PC-3 (cell line): ENCODE measurements at regions not wholly inside any gene's neighbourhood (a gene's known extent, or its start where the extent isn't known, plus 50 kb on each side); places are given as distances from the start of the nearest gene placed in this dataset.

Experiments
- ATAC-seq: fragments of 200-7000 bp; cut with Tn5 transposase; 2 replicates; pipeline ENCODE4 v1.9.1; 2020; ENCODE audit warnings: mild to moderate bottlenecking, moderate library complexity
- BruUV-seq: library from RNA; stranded (reverse); fragments of 400-500 nt; replicated peaks from 2 replicates; lab custom pipeline; 2021; lab: Mats Ljungman, UMichigan
- CTCF ChIA-PET: fragments of 300-600 bp; sonication (Branson Sonifier 250); formaldehyde crosslinking; loops from one replicate; lab custom pipeline; 2022; ENCODE audit warnings: antibody characterized with exemption; lab: Charles Lee
- POLR2A ChIA-PET: fragments of 300-600 bp; sonication (Branson Sonifier 250); formaldehyde crosslinking; loops from one replicate; lab custom pipeline; 2022; ENCODE audit warnings: antibody characterized with exemption; ENCODE audit not compliant: unreplicated experiment; lab: Charles Lee
- DNase-seq: peaks from one replicate; pipeline ENCODE4 v3.0.0-alpha.2; 2015
- H2AFZ ChIP-seq: fragments of 300-600 bp; sonication (generic); 2 replicates; pipeline ENCODE4 v1.6.0; 2016; ENCODE audit warnings: antibody characterized with exemption, low read length
- H3F3A ChIP-seq: fragments of 300-600 bp; sonication (generic); one replicate; pipeline ENCODE4 v1.6.0; 2017; ENCODE audit warnings: antibody characterized with exemption, low read length, control low read depth, mild to moderate bottlenecking; ENCODE audit not compliant: unreplicated experiment
- H3K27ac ChIP-seq: fragments of 300-600 bp; sonication (generic); 2 replicates; pipeline ENCODE4 v1.5.1; 2016; ENCODE audit warnings: mild to moderate bottlenecking, low read length
- H3K27me3 ChIP-seq: fragments of 300-600 bp; sonication (generic); 2 replicates; pipeline ENCODE4 v1.6.1; 2016; ENCODE audit warnings: low read length, mixed read lengths
- H3K36me3 ChIP-seq: fragments of 300-600 bp; sonication (generic); 2 replicates; pipeline ENCODE4 v1.6.1; 2016; ENCODE audit warnings: low read depth, mixed run types, low read length, mixed read lengths
- H3K4me1 ChIP-seq: fragments of 300-600 bp; sonication (generic); 2 replicates; pipeline ENCODE4 v1.5.1; 2016; ENCODE audit warnings: low read length; ENCODE audit not compliant: insufficient read depth
- H3K4me2 ChIP-seq: fragments of 300-600 bp; sonication (generic); 2 replicates; pipeline ENCODE4 v1.6.0; 2016; ENCODE audit warnings: low read length
- H3K4me3 ChIP-seq: fragments of 300-600 bp; sonication (generic); 2 replicates; pipeline ENCODE4 v1.5.1; 2016; ENCODE audit warnings: mild to moderate bottlenecking, low read length, mixed read lengths
- H3K79me2 ChIP-seq: fragments of 300-600 bp; sonication (generic); 2 replicates; pipeline ENCODE4 v1.6.1; 2017; ENCODE audit warnings: low read length, mixed read lengths
- H3K9ac ChIP-seq: fragments of 300-600 bp; sonication (generic); 2 replicates; pipeline ENCODE4 v1.6.0; 2016; ENCODE audit warnings: mild to moderate bottlenecking, low read length
- H3K9me2 ChIP-seq: fragments of 300-600 bp; sonication (generic); replicated peaks from 2 replicates; pipeline ENCODE4 v1.6.1; 2016; ENCODE audit warnings: mixed run types, low read length, mixed read lengths
- H3K9me3 ChIP-seq: fragments of 300-600 bp; sonication (generic); 2 replicates; pipeline ENCODE4 v1.6.1; 2016; ENCODE audit warnings: low read length, mixed read lengths
- H4K20me1 ChIP-seq: fragments of 300-600 bp; sonication (generic); 2 replicates; pipeline ENCODE4 v1.6.1; 2016; ENCODE audit warnings: low read length, mixed read lengths
- EZH2 ChIP-seq: fragments of 300-600 bp; sonication (generic); IDR thresholded peaks from one replicate; pipeline ENCODE4 v1.6.1; 2017; ENCODE audit warnings: antibody characterized with exemption, mild to moderate bottlenecking, low read length; ENCODE audit not compliant: unreplicated experiment
- EZH2phosphoT487 ChIP-seq: fragments of 300-600 bp; sonication (generic); IDR thresholded peaks from 2 replicates; pipeline ENCODE4 v1.6.1; 2018; ENCODE audit warnings: mild to moderate bottlenecking, antibody characterized with exemption, low read length, borderline replicate concordance
- intact Hi-C: fragments of 100-400 bp; cut with micrococcal nuclease; formaldehyde crosslinking; loops from 2 replicates; pipeline ENCODE4 v1.9.0; 2023
- TF ChIP-seq, protein P1 (sequence below): fragments of 300-600 bp; sonication (generic); conservative IDR thresholded peaks from 2 replicates; pipeline ENCODE4 v1.5.1; 2017; ENCODE audit warnings: antibody characterized with exemption, low read depth, mild to moderate bottlenecking, low read length

DNA sequence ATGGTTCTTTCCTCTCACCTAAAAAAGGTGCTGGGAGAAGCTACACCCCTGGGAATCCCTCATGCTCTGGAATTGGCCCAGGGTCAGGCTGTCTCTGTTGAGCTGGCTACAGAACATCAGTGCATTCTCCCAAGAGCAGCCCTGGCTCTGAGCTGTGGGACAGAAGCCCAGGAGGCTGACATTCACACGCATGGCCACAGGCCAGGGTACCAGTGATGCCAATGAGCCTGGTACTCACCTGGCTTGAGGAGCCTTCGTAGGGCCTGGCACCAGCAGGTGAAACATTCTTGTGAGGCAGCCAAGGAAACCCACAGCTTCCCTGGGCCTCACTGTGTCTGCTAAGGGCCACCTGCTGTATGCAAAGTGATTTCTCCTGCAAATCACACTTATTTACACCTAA lies 121.7 kb upstream of the CCL2 start:
- H3K9me3 ChIP-seq, result no peaks in the 10 kb centered on the region

GRCh38 chr17:34135841-34136240 lies 119.2 kb upstream of the CCL2 start:
- ATAC-seq (no peak), DNase-seq (no peak)
- H3K9me2 ChIP-seq, result no peaks in the 10 kb centered on the region
- no peaks in the 10 kb centered on the region for H3F3A ChIP-seq
- H3K27ac ChIP-seq, result no peak overlapping the region
- POLR2A ChIA-PET, result no interaction called here
- no peak overlapping the region for H2AFZ ChIP-seq
- CTCF ChIA-PET, result no interaction called here
- no peaks in the 10 kb centered on the region for H4K20me1 ChIP-seq
- H3K79me2 ChIP-seq, result no peaks in the 10 kb centered on the region
- H3K4me3 ChIP-seq, result no peak overlapping the region
- no peaks in the 10 kb centered on the region for H3K27me3 ChIP-seq
- H3K36me3 ChIP-seq, result no peaks in the 10 kb centered on the region
- TF ChIP-seq, protein P1, sequence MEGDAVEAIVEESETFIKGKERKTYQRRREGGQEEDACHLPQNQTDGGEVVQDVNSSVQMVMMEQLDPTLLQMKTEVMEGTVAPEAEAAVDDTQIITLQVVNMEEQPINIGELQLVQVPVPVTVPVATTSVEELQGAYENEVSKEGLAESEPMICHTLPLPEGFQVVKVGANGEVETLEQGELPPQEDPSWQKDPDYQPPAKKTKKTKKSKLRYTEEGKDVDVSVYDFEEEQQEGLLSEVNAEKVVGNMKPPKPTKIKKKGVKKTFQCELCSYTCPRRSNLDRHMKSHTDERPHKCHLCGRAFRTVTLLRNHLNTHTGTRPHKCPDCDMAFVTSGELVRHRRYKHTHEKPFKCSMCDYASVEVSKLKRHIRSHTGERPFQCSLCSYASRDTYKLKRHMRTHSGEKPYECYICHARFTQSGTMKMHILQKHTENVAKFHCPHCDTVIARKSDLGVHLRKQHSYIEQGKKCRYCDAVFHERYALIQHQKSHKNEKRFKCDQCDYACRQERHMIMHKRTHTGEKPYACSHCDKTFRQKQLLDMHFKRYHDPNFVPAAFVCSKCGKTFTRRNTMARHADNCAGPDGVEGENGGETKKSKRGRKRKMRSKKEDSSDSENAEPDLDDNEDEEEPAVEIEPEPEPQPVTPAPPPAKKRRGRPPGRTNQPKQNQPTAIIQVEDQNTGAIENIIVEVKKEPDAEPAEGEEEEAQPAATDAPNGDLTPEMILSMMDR, result no peak
- no peak for TF ChIP-seq EZH2phosphoT487
- TF ChIP-seq EZH2, result no peak
- intact Hi-C loops, result no loop called here
- no TSS peak for BruUV-seq
- H3K9me3 ChIP-seq, result no peaks in the 10 kb centered on the region
- no peak overlapping the region for H3K4me2 ChIP-seq
- no peaks in the 10 kb centered on the region for H3K4me1 ChIP-seq
- no peak overlapping the region for H3K9ac ChIP-seq

More for the DNA sequence above, 121.7 kb upstream of the CCL2 start:
- no peak overlapping the region for H2AFZ ChIP-seq
- no peak for ATAC-seq
- no peak overlapping the region for H3K9ac ChIP-seq
- no peak overlapping the region for H3K27ac ChIP-seq
- no peaks in the 10 kb centered on the region for H3K4me1 ChIP-seq
- no peaks in the 10 kb centered on the region for H3K79me2 ChIP-seq
- CTCF ChIA-PET, result no interaction called here
- no peaks in the 10 kb centered on the region for H3K27me3 ChIP-seq
- H4K20me1 ChIP-seq, result no peaks in the 10 kb centered on the region
- BruUV-seq, result no TSS peak
- H3K4me3 ChIP-seq, result no peak overlapping the region
- TF ChIP-seq EZH2 (no peak), EZH2phosphoT487 (no peak)
- TF ChIP-seq, protein P1, result no peak
- DNase-seq, result no peak
- no peaks in the 10 kb centered on the region for H3K9me2 ChIP-seq
- H3K36me3 ChIP-seq, result no peaks in the 10 kb centered on the region
- H3F3A ChIP-seq, result no peaks in the 10 kb centered on the region
- POLR2A ChIA-PET, result no interaction called here
- H3K4me2 ChIP-seq, result no peak overlapping the region
- intact Hi-C loops, result no loop called here

DNA sequence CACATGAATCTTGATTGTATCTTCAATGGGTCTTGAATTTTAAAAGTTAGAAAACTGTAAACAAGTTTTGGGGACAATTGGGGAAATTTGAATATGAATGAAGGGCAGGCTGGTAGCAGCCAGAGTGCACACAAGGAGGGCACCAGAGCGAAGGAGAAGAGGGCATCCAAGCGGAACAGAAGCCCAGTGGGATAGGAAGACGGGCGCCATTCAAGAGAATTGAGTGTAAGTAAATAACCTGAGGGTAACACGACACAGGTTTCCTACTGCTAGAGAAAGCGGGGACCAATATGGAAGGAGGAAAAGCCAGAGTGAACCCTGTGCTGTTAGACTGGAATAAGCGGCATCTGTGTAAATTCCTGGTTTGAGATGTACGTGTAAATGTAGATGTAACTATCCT lies 115.1 kb upstream of the CCL2 start:
- CTCF ChIA-PET, result no interaction called here
- Histone ChIP-seq H3K9me3 (no peaks in the 10 kb centered on the region), H3K36me3 (no peaks in the 10 kb centered on the region), H3K27ac (no peak overlapping the region), H3K4me1 (no peaks in the 10 kb centered on the region), H3F3A (no peaks in the 10 kb centered on the region), H2AFZ (no peak overlapping the region), H3K27me3 (no peaks in the 10 kb centered on the region), H3K79me2 (no peaks in the 10 kb centered on the region), H3K4me2 (no peak overlapping the region), H4K20me1 (no peaks in the 10 kb centered on the region), H3K4me3 (no peak overlapping the region), H3K9ac (no peak overlapping the region), H3K9me2 (no peaks in the 10 kb centered on the region)
- BruUV-seq, result no TSS peak
- POLR2A ChIA-PET, result no interaction called here
- TF ChIP-seq EZH2phosphoT487 (no peak), EZH2 (no peak)
- TF ChIP-seq, protein P1, result no peak
- ATAC-seq, result no peak
- DNase-seq, result no peak
- intact Hi-C loops, result no loop called here
